GM21717 (cell line): ENCODE measurements at regions not wholly inside any gene's neighbourhood (a gene's known extent, or its start where the extent isn't known, plus 50 kb on each side); places are given as distances from the start of the nearest gene placed in this dataset.

ENCODE experiments used
- ATAC-seq: cut with Tn5 transposase; IDR thresholded peaks from one replicate; pipeline ENCODE4 v1.9.1; 2021; ENCODE audit warnings: mild to moderate bottlenecking, moderate library complexity; ENCODE audit not compliant: unreplicated experiment

- ATAC-seq: no peak
Measured at GRCh38 chr13:99122171-99122570, 78.5 kb upstream of the UBAC2 start.

GRCh38 chr13:99123101-99124045 lies 77.3 kb upstream of the UBAC2 start:
- no peak for ATAC-seq

GRCh38 chr13:99124046-99124400 lies 76.6 kb upstream of the UBAC2 start:
- no peak for ATAC-seq

GRCh38 chr13:99124794-99125316 lies 75.8 kb upstream of the UBAC2 start:
- peak; percentile 71 for ATAC-seq

GRCh38 chr13:99125326-99125915 lies 75.2 kb upstream of the UBAC2 start:
- ATAC-seq: no peak

- no peak for ATAC-seq
Measured at GRCh38 chr13:99126821-99127220, 73.8 kb upstream of the UBAC2 start.

GRCh38 chr13:99129050-99129449 lies 71.6 kb upstream of the UBAC2 start:
- no peak for ATAC-seq

- no peak for ATAC-seq
Measured at GRCh38 chr13:99129951-99130350, 70.7 kb upstream of the UBAC2 start.

- ATAC-seq: no peak
Measured at GRCh38 chr13:99131410-99131809, 69.2 kb upstream of the UBAC2 start.

- no peak for ATAC-seq
Measured at GRCh38 chr13:99132295-99132835, 68.3 kb upstream of the UBAC2 start.

GRCh38 chr13:99133230-99133629 lies 67.4 kb upstream of the UBAC2 start:
- ATAC-seq: no peak

- ATAC-seq: no peak
Measured at GRCh38 chr13:99133848-99134247, 66.8 kb upstream of the UBAC2 start.

- ATAC-seq: no peak
Measured at GRCh38 chr13:99135591-99135990, 65.1 kb upstream of the UBAC2 start.

- no peak for ATAC-seq
Measured at GRCh38 chr13:99136427-99136954, 64.2 kb upstream of the UBAC2 start.

GRCh38 chr13:99140831-99141230 lies 59.8 kb upstream of the UBAC2 start:
- ATAC-seq: no peak

- no peak for ATAC-seq
Measured at GRCh38 chr13:99143904-99144303, 56.8 kb upstream of the UBAC2 start.

- ATAC-seq: no peak
Measured at GRCh38 chr13:99144306-99144705, 56.3 kb upstream of the UBAC2 start.

- no peak for ATAC-seq
Measured at GRCh38 chr13:99145461-99145860, 55.2 kb upstream of the UBAC2 start.

- no peak for ATAC-seq
Measured at GRCh38 chr13:99150575-99151361, 49.9 kb upstream of the UBAC2 start.
